ENCODE measurements at regions not wholly inside any gene's neighbourhood (a gene's known extent, or its start where the extent isn't known, plus 50 kb on each side); places are given as distances from the start of the nearest gene placed in this dataset.

- no peak for TF ChIP-seq CTCF (IDR thresholded peaks at IDR 0.05)
- no peaks in the 10 kb centered on the region for H3K4me1 ChIP-seq
- intact Hi-C loops (cut with DNase I) = loop anchor here in 1 of 2 donors (5.0 kb wide), 1 partner anchor 396 kb away; the partner anchor contains the start of gene NTS
- ATAC-seq (no peak), DNase-seq (no peak)
- H3K36me3 ChIP-seq = no peaks in the 10 kb centered on the region
- H3K27ac ChIP-seq = no peak overlapping the region
- no peaks in the 10 kb centered on the region for H3K27me3 ChIP-seq
- H3K4me3 ChIP-seq = no peak overlapping the region
- H3K9me3 ChIP-seq = no peaks in the 10 kb centered on the region
Measured at GRCh38 chr12:85476756-85477155, 196.7 kb downstream of the ALX1 start.

GRCh38 chr12:85484387-85484786 lies 204.4 kb downstream of the ALX1 start:
- no peak for TF ChIP-seq CTCF (IDR thresholded peaks at IDR 0.05)
- DNase-seq (no peak), ATAC-seq (no peak)
- no peak overlapping the region for H3K4me3 ChIP-seq
- H3K4me1 ChIP-seq = no peaks in the 10 kb centered on the region
- H3K36me3 ChIP-seq = no peaks in the 10 kb centered on the region
- H3K27me3 ChIP-seq = no peaks in the 10 kb centered on the region
- H3K27ac ChIP-seq = no peak overlapping the region
- intact Hi-C loops (cut with DNase I) = no loop called here
- no peaks in the 10 kb centered on the region for H3K9me3 ChIP-seq

GRCh38 chr12:85489194-85489593 lies 209.2 kb downstream of the ALX1 start:
- no peak overlapping the region for H3K4me3 ChIP-seq
- ATAC-seq = no peak
- H3K9me3 ChIP-seq = peaks cover 0 to 7% of the 10 kb centered on the region in 2 donors
- intact Hi-C loops (cut with DNase I) = no loop called here
- no peaks in the 10 kb centered on the region for H3K27me3 ChIP-seq
- no peak overlapping the region for H3K27ac ChIP-seq
- no peaks in the 10 kb centered on the region for H3K4me1 ChIP-seq
- TF ChIP-seq CTCF (IDR thresholded peaks at IDR 0.05) = no peak
- H3K36me3 ChIP-seq = no peaks in the 10 kb centered on the region
- DNase-seq = no peak

- Histone ChIP-seq H3K27me3 (no peaks in the 10 kb centered on the region), H3K9me3 (no peaks in the 10 kb centered on the region), H3K4me1 (no peaks in the 10 kb centered on the region), H3K27ac (no peak overlapping the region), H3K4me3 (no peak overlapping the region), H3K36me3 (no peaks in the 10 kb centered on the region)
- no peak for DNase-seq
- TF ChIP-seq CTCF (IDR thresholded peaks at IDR 0.05) = no peak
- intact Hi-C loops (cut with DNase I) = no loop called here
- no peak for ATAC-seq
Measured at GRCh38 chr12:85504164-85504563, 224.1 kb downstream of the ALX1 start.

GRCh38 chr12:85504624-85505023 lies 224.6 kb downstream of the ALX1 start:
- Histone ChIP-seq H3K27me3 (no peaks in the 10 kb centered on the region), H3K27ac (no peak overlapping the region), H3K4me1 (no peaks in the 10 kb centered on the region), H3K4me3 (no peak overlapping the region), H3K36me3 (no peaks in the 10 kb centered on the region), H3K9me3 (no peaks in the 10 kb centered on the region)
- ATAC-seq (no peak), DNase-seq (no peak)
- no peak for TF ChIP-seq CTCF (IDR thresholded peaks at IDR 0.05)
- intact Hi-C loops (cut with DNase I) = no loop called here
